Gastrocnemius medialis (tissue), 4 donors: ENCODE measurements at regions not wholly inside any gene's neighbourhood (a gene's known extent, or its start where the extent isn't known, plus 50 kb on each side); places are given as distances from the start of the nearest gene placed in this dataset.

Experiments
- CTCF ChIP-seq, 5 experiments: fragments of 450-650 bp in 3 of 5; fragments of 200-600 bp in 2 of 5; sonication (generic) in 2 of 5; IDR thresholded peaks in 4 of 5; conservative IDR thresholded peaks in 1 of 5; 1 replicate in 4 of 5; 2 replicates in 1 of 5; pipeline ENCODE4 v1.5.1; 2016 to 2019; ENCODE audit warnings: antibody characterized with exemption in 5 of 5, mild to moderate bottlenecking in 3 of 5, moderate library complexity in 3 of 5
- POLR2A ChIP-seq, 2 donors: fragments of 450-650 bp; IDR thresholded peaks; one replicate each; pipeline ENCODE4 v1.6.1; 2017; ENCODE audit warnings: antibody characterized with exemption in 2 of 2, mild to moderate bottlenecking in 2 of 2, moderate library complexity in 2 of 2

- TF ChIP-seq CTCF (IDR thresholded peaks at IDR 0.05 in 4 of 5, conservative IDR thresholded peaks at IDR 0.05 in 1 of 5) (no peak), POLR2A (IDR thresholded peaks at IDR 0.05) (no peak)
Measured at GRCh38 chr12:113756609-113757008, 209.5 kb downstream of the RBM19 start.
